Smooth muscle cell (in vitro differentiated cells): ENCODE measurements at regions not wholly inside any gene's neighbourhood (a gene's known extent, or its start where the extent isn't known, plus 50 kb on each side); places are given as distances from the start of the nearest gene placed in this dataset.

Experiments used
- DNase-seq: peaks from one replicate; lab custom pipeline; 2025; ENCODE audit not compliant: unreplicated experiment; lab: John Stamatoyannopoulos, UW
- H2AFZ ChIP-seq: fragments of 200-600 bp; sonication (generic); 2 replicates; pipeline ENCODE4 v1.6.0; 2016; ENCODE audit warnings: antibody characterized with exemption, low read depth, mild to moderate bottlenecking
- H3F3A ChIP-seq: fragments of 200-600 bp; sonication (generic); 2 replicates; pipeline ENCODE4 v1.6.0; 2017; ENCODE audit warnings: antibody characterized with exemption, low read depth
- H3K27ac ChIP-seq: fragments of 200-600 bp; sonication (generic); 2 replicates; pipeline ENCODE4 v1.5.1; 2016; ENCODE audit warnings: low read depth, mild to moderate bottlenecking
- H3K27me3 ChIP-seq: fragments of 200-600 bp; sonication (generic); 2 replicates; pipeline ENCODE4 v1.6.1; 2016; ENCODE audit warnings: low read depth, mild to moderate bottlenecking
- H3K36me3 ChIP-seq: fragments of 200-600 bp; sonication (generic); 2 replicates; pipeline ENCODE4 v1.5.1; 2016; ENCODE audit warnings: low read depth
- H3K4me1 ChIP-seq: fragments of 200-600 bp; sonication (generic); 2 replicates; pipeline ENCODE4 v1.5.1; 2016; ENCODE audit warnings: low read depth
- H3K4me2 ChIP-seq: fragments of 200-600 bp; sonication (generic); 2 replicates; pipeline ENCODE4 v1.6.0; 2016; ENCODE audit warnings: mild to moderate bottlenecking
- H3K4me3 ChIP-seq: fragments of 200-600 bp; sonication (generic); 2 replicates; pipeline ENCODE4 v1.5.1; 2016; ENCODE audit warnings: mild to moderate bottlenecking
- H3K79me2 ChIP-seq: fragments of 200-600 bp; sonication (generic); 2 replicates; pipeline ENCODE4 v1.6.0; 2016; ENCODE audit warnings: low read depth, mild to moderate bottlenecking
- H3K9ac ChIP-seq: fragments of 200-600 bp; sonication (generic); 2 replicates; pipeline ENCODE4 v1.6.0; 2016; ENCODE audit warnings: low read depth
- H3K9me3 ChIP-seq: fragments of 200-600 bp; sonication (generic); replicated peaks from 2 replicates; pipeline ENCODE4 v1.5.1; 2016; ENCODE audit warnings: low read depth
- H4K20me1 ChIP-seq: fragments of 200-600 bp; sonication (generic); 2 replicates; pipeline ENCODE4 v1.6.0; 2016; ENCODE audit warnings: low read depth
- WGBS: methylation state at CpG from one replicate; pipeline ENCODE4 v1.1.7; 2016; ENCODE audit warnings: low lambda C conversion rate; 5-methylcytosine and 5-hydroxymethylcytosine counted together
- TF ChIP-seq, protein P1 (sequence below): fragments of 200-600 bp; sonication (generic); IDR thresholded peaks from 2 replicates; pipeline ENCODE4 v1.5.1; 2017; ENCODE audit warnings: borderline replicate concordance, mild to moderate bottlenecking, antibody characterized with exemption; ENCODE audit not compliant: insufficient read depth, poor library complexity, severe bottlenecking

DNA sequence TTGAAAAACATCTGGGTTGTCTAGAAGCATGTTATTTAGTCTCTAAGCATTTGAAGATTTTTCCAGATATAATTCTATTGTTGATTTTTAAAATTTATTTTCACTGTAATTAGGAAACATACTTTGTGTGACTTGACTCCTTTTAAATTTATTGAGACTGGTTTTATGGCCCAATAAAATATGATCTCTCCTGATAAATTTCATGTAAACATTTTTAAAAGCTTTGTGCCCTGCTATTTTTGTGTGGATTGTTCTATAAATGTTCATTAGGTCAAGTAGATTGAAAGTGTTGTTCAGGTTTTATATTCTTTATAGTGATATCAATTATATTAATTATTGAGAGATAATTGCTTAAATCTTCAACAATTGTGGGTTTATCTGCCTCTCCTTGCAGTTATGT is 105.4 kb downstream of the RFX6 start:
- Histone ChIP-seq H3K36me3 (no peaks in the 10 kb centered on the region), H4K20me1 (no peaks in the 10 kb centered on the region), H3K79me2 (no peaks in the 10 kb centered on the region), H3K27me3 (no peaks in the 10 kb centered on the region), H3K9ac (no peak overlapping the region), H3K27ac (no peak overlapping the region), H3F3A (no peaks in the 10 kb centered on the region), H3K4me2 (no peak overlapping the region), H2AFZ (no peak overlapping the region), H3K4me1 (no peaks in the 10 kb centered on the region), H3K9me3 (no peaks in the 10 kb centered on the region), H3K4me3 (no peak overlapping the region)
- DNase-seq, result no peak
- TF ChIP-seq, protein P1, sequence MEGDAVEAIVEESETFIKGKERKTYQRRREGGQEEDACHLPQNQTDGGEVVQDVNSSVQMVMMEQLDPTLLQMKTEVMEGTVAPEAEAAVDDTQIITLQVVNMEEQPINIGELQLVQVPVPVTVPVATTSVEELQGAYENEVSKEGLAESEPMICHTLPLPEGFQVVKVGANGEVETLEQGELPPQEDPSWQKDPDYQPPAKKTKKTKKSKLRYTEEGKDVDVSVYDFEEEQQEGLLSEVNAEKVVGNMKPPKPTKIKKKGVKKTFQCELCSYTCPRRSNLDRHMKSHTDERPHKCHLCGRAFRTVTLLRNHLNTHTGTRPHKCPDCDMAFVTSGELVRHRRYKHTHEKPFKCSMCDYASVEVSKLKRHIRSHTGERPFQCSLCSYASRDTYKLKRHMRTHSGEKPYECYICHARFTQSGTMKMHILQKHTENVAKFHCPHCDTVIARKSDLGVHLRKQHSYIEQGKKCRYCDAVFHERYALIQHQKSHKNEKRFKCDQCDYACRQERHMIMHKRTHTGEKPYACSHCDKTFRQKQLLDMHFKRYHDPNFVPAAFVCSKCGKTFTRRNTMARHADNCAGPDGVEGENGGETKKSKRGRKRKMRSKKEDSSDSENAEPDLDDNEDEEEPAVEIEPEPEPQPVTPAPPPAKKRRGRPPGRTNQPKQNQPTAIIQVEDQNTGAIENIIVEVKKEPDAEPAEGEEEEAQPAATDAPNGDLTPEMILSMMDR, result no peak

DNA sequence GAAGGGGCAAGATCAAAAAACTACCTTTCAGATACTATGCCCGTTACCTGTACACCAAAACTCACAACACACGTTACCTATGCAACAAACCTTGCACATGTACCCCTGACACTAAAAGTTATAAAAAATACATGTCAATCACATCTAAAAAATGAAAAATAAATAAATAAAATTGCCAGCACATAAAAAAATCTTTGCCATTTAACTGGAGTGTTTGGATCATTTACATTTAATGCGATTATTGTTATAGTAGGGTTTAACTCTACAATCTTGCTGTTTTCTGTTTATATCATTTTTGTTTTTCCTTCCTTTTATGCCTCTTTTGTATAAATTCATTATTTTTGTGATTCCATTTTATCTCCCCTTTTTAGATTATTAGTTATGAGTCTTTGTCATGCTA is 106.3 kb downstream of the RFX6 start:
- Histone ChIP-seq H3K36me3 (no peaks in the 10 kb centered on the region), H3K9ac (no peak overlapping the region), H3K79me2 (no peaks in the 10 kb centered on the region), H3K9me3 (no peaks in the 10 kb centered on the region), H3K27ac (no peak overlapping the region), H4K20me1 (no peaks in the 10 kb centered on the region), H3K27me3 (no peaks in the 10 kb centered on the region), H2AFZ (no peak overlapping the region), H3K4me1 (no peaks in the 10 kb centered on the region), H3K4me2 (no peak overlapping the region), H3K4me3 (no peak overlapping the region), H3F3A (no peaks in the 10 kb centered on the region)
- WGBS, result 95% methylated on average over 3 of the region's 3 CpGs
- TF ChIP-seq, protein P1, result no peak
- DNase-seq, result no peak

DNA sequence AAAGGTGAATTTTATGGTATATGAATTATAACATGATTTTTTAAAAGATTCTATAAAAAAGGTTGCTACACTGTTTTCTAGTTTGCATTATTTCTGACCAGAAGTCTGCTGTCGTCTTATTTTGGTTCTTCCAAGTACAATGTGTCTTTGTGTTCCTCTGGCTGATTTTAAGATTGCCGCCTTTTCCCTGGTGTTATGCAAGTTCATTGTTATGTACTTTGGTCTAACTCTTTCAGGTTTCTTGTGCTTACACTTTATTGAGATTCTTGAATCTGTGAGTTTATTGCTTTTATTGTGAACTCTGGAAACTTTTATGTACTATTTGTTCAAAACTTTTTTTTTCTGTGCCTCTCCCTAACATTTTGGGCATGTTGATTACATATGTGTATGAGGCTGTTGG is 109.8 kb downstream of the RFX6 start:
- H3F3A ChIP-seq, result no peaks in the 10 kb centered on the region
- H3K4me1 ChIP-seq, result no peaks in the 10 kb centered on the region
- no peaks in the 10 kb centered on the region for H4K20me1 ChIP-seq
- no peak overlapping the region for H2AFZ ChIP-seq
- H3K9me3 ChIP-seq, result no peaks in the 10 kb centered on the region
- DNase-seq, result no peak
- no peaks in the 10 kb centered on the region for H3K79me2 ChIP-seq
- TF ChIP-seq, protein P1, result no peak
- H3K36me3 ChIP-seq, result no peaks in the 10 kb centered on the region
- no peak overlapping the region for H3K4me2 ChIP-seq
- WGBS, result 85% methylated on average over 2 of the region's 2 CpGs
- H3K9ac ChIP-seq, result no peak overlapping the region
- no peak overlapping the region for H3K4me3 ChIP-seq
- H3K27ac ChIP-seq, result no peak overlapping the region
- no peaks in the 10 kb centered on the region for H3K27me3 ChIP-seq

DNA sequence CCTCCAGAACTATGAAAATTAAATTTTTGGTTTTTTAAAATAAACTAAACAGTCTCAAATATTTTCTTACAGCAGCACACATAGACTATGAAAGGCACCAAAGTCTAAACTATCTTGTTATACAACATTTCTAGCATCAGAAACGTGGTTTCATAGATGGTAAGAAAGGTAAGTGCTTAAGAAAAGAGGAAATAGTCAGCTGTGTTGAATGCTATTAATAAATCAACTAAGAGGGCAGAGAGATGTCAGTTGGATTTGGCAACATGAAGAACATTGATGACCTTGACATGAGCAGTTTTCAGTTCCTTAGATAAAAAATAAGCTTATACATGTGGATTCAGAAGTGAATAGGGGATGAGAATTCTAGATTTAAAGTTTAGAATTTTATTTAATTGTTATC is 113.6 kb downstream of the RFX6 start:
- no peak overlapping the region for H2AFZ ChIP-seq
- H3K4me1 ChIP-seq, result no peaks in the 10 kb centered on the region
- H3F3A ChIP-seq, result no peaks in the 10 kb centered on the region
- no peak overlapping the region for H3K27ac ChIP-seq
- H4K20me1 ChIP-seq, result no peaks in the 10 kb centered on the region
- H3K4me3 ChIP-seq, result no peak overlapping the region
- no peaks in the 10 kb centered on the region for H3K9me3 ChIP-seq
- 71% methylated on average over 1 of the region's 1 CpG for WGBS
- H3K9ac ChIP-seq, result no peak overlapping the region
- H3K79me2 ChIP-seq, result no peaks in the 10 kb centered on the region
- H3K4me2 ChIP-seq, result no peak overlapping the region
- TF ChIP-seq, protein P1, result no peak
- no peaks in the 10 kb centered on the region for H3K27me3 ChIP-seq
- no peak for DNase-seq
- no peaks in the 10 kb centered on the region for H3K36me3 ChIP-seq
